ENCODE measurements at regions not wholly inside any gene's neighbourhood (a gene's known extent, or its start where the extent isn't known, plus 50 kb on each side); places are given as distances from the start of the nearest gene placed in this dataset.

- no peak for TF ChIP-seq EZH2 (IDR thresholded peaks at IDR 0.05; ENCODE audit: low read length, missing control alignments)
- TF ChIP-seq, protein P1, sequence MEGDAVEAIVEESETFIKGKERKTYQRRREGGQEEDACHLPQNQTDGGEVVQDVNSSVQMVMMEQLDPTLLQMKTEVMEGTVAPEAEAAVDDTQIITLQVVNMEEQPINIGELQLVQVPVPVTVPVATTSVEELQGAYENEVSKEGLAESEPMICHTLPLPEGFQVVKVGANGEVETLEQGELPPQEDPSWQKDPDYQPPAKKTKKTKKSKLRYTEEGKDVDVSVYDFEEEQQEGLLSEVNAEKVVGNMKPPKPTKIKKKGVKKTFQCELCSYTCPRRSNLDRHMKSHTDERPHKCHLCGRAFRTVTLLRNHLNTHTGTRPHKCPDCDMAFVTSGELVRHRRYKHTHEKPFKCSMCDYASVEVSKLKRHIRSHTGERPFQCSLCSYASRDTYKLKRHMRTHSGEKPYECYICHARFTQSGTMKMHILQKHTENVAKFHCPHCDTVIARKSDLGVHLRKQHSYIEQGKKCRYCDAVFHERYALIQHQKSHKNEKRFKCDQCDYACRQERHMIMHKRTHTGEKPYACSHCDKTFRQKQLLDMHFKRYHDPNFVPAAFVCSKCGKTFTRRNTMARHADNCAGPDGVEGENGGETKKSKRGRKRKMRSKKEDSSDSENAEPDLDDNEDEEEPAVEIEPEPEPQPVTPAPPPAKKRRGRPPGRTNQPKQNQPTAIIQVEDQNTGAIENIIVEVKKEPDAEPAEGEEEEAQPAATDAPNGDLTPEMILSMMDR (conservative IDR thresholded peaks at IDR 0.05 in 1 of 2, IDR thresholded peaks at IDR 0.05 in 1 of 2; ENCODE audit: low read depth in 1 of 2, low read length in 2 of 2): no peak
- Histone ChIP-seq H2AFZ (ENCODE audit: low read length) (no peak overlapping the region), H3K4me1 (ENCODE audit: control insufficient read depth, extremely low read depth, insufficient read depth, low read length) (peaks cover 17% of the 10 kb centered on the region), H3K4me2 (ENCODE audit: extremely low read depth, insufficient read depth, low read length) (no peak overlapping the region), H3K9me3 (ENCODE audit: control insufficient read depth, insufficient read depth, low read depth, low read length) (no peaks in the 10 kb centered on the region), H3K36me3 (ENCODE audit: control insufficient read depth, insufficient read depth, low read length) (no peaks in the 10 kb centered on the region), H3K9ac (ENCODE audit: insufficient read depth, low read length) (peak overlapping the region; percentile 27), H3K79me2 (ENCODE audit: control insufficient read depth, insufficient read depth, low read length) (no peaks in the 10 kb centered on the region), H4K20me1 (ENCODE audit: control insufficient read depth, extremely low read depth, insufficient read depth, low read length) (no peaks in the 10 kb centered on the region), H3K27me3 (ENCODE audit: control insufficient read depth, insufficient read depth, low read length) (no peaks in the 10 kb centered on the region), H3K4me3 (replicated peaks in 1 of 4; ENCODE audit: control extremely low read depth in 1 of 4, insufficient read depth in 1 of 4, low read depth in 3 of 4, low read length in 4 of 4) (no peak overlapping the region), H3K27ac (ENCODE audit: insufficient read depth, low read length) (peak overlapping the region; percentile 83)
- peak; percentile 98 to 99 for DNase-seq (ENCODE audit: low read depth in 2 of 2)
These were observed 69.7 kb upstream of the TNS3 start for GRCh38 chr7:47651355-47652317.

DNA sequence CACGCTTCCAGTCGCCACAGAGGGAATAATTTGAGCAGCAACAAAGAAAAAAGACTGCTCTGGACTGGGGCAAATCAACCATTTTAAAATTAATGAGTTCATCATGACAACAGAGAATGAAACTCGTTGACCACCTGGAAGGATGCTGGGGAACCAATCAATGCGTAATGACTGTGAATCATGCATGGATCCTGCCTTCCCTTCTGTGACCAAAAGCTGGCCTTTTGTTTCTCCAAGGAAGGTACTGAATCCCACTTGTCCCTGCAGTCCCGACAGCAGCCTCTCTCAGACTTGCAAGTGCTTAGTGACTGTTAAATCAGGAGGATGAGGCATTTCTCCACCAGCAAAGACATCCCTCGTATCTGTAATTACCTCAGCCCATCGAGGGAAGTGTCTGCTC is 68.0 kb upstream of the TNS3 start:
- H4K20me1 ChIP-seq (ENCODE audit: control insufficient read depth, extremely low read depth, insufficient read depth, low read length): no peaks in the 10 kb centered on the region

GRCh38 chr7:47648275-47648925 is 66.5 kb upstream of the TNS3 start:
- Histone ChIP-seq H3K4me2 (ENCODE audit: extremely low read depth, insufficient read depth, low read length) (no peak overlapping the region), H3K36me3 (ENCODE audit: control insufficient read depth, insufficient read depth, low read length) (no peaks in the 10 kb centered on the region), H3K27me3 (ENCODE audit: control insufficient read depth, insufficient read depth, low read length) (no peaks in the 10 kb centered on the region), H3K9ac (ENCODE audit: insufficient read depth, low read length) (no peak overlapping the region), H2AFZ (ENCODE audit: low read length) (no peak overlapping the region), H3K79me2 (ENCODE audit: control insufficient read depth, insufficient read depth, low read length) (no peaks in the 10 kb centered on the region), H4K20me1 (ENCODE audit: control insufficient read depth, extremely low read depth, insufficient read depth, low read length) (no peaks in the 10 kb centered on the region), H3K4me3 (replicated peaks in 1 of 4; ENCODE audit: control extremely low read depth in 1 of 4, insufficient read depth in 1 of 4, low read depth in 3 of 4, low read length in 4 of 4) (no peak overlapping the region), H3K27ac (ENCODE audit: insufficient read depth, low read length) (no peak overlapping the region), H3K4me1 (ENCODE audit: control insufficient read depth, extremely low read depth, insufficient read depth, low read length) (peaks cover 9% of the 10 kb centered on the region), H3K9me3 (ENCODE audit: control insufficient read depth, insufficient read depth, low read depth, low read length) (no peaks in the 10 kb centered on the region)
- peak; percentile 90 to 94 for DNase-seq (ENCODE audit: low read depth in 2 of 2)
- no peak for TF ChIP-seq EZH2 (IDR thresholded peaks at IDR 0.05; ENCODE audit: low read length, missing control alignments)
- TF ChIP-seq, protein P1 (conservative IDR thresholded peaks at IDR 0.05 in 1 of 2, IDR thresholded peaks at IDR 0.05 in 1 of 2; ENCODE audit: low read depth in 1 of 2, low read length in 2 of 2): no peak

More for the DNA sequence above, 68.0 kb upstream of the TNS3 start:
- no peak overlapping the region for H3K4me3 ChIP-seq (replicated peaks in 1 of 4; ENCODE audit: control extremely low read depth in 1 of 4, insufficient read depth in 1 of 4, low read depth in 3 of 4, low read length in 4 of 4)
- TF ChIP-seq, protein P1 (conservative IDR thresholded peaks at IDR 0.05 in 1 of 2, IDR thresholded peaks at IDR 0.05 in 1 of 2; ENCODE audit: low read depth in 1 of 2, low read length in 2 of 2): no peak
- TF ChIP-seq EZH2 (IDR thresholded peaks at IDR 0.05; ENCODE audit: low read length, missing control alignments): no peak
- no peak overlapping the region for H2AFZ ChIP-seq (ENCODE audit: low read length)
- H3K9me3 ChIP-seq (ENCODE audit: control insufficient read depth, insufficient read depth, low read depth, low read length): no peaks in the 10 kb centered on the region
- no peaks in the 10 kb centered on the region for H3K36me3 ChIP-seq (ENCODE audit: control insufficient read depth, insufficient read depth, low read length)
- H3K27ac ChIP-seq (ENCODE audit: insufficient read depth, low read length): no peak overlapping the region
- H3K27me3 ChIP-seq (ENCODE audit: control insufficient read depth, insufficient read depth, low read length): no peaks in the 10 kb centered on the region
- H3K4me2 ChIP-seq (ENCODE audit: extremely low read depth, insufficient read depth, low read length): no peak overlapping the region
- peaks cover 17% of the 10 kb centered on the region for H3K4me1 ChIP-seq (ENCODE audit: control insufficient read depth, extremely low read depth, insufficient read depth, low read length)
- DNase-seq (ENCODE audit: low read depth in 2 of 2): peak in 1 of 2 donors; percentile 63
- no peak overlapping the region for H3K9ac ChIP-seq (ENCODE audit: insufficient read depth, low read length)
- no peaks in the 10 kb centered on the region for H3K79me2 ChIP-seq (ENCODE audit: control insufficient read depth, insufficient read depth, low read length)

Data from fibroblast of lung (primary cell).